ENCODE measurements at regions not wholly inside any gene's neighbourhood (a gene's known extent, or its start where the extent isn't known, plus 50 kb on each side); places are given as distances from the start of the nearest gene placed in this dataset.

DNA sequence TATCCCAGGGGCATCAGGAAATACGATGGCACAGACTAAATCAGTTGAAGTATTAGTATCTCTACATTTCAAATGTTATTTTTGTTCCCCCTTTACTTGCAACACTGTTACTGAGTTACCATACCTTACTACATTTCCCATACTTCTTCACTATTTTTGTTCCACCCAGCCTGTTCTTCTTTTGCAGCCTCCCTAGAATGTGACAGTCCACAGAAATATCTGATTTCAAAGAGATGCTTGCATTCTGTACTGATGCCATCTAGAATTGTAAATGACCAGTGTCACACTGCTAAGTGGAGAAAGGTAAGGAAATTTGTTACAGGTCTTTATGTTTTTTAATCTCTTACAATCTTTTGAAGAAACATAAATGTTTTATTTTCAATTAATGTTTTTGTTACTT lies 279.9 kb downstream of the CCER1 start:
- TF ChIP-seq POLR2AphosphoS5 (IDR thresholded peaks at IDR 0.05; ENCODE audit: insufficient read depth, low read depth, low read length) (no peak), EZH2 (IDR thresholded peaks at IDR 0.05; ENCODE audit: borderline replicate concordance, low read depth, low read length, severe bottlenecking) (no peak), JUN (IDR thresholded peaks at IDR 0.05; ENCODE audit: borderline replicate concordance, insufficient read depth, insufficient read length, low read depth) (no peak), POLR2A (IDR thresholded peaks at IDR 0.05; ENCODE audit: low read depth, low read length) (no peak), GATA2 (IDR thresholded peaks at IDR 0.05; ENCODE audit: insufficient read depth, insufficient read length, low read depth, low read length) (no peak)
- TF ChIP-seq, protein P1, sequence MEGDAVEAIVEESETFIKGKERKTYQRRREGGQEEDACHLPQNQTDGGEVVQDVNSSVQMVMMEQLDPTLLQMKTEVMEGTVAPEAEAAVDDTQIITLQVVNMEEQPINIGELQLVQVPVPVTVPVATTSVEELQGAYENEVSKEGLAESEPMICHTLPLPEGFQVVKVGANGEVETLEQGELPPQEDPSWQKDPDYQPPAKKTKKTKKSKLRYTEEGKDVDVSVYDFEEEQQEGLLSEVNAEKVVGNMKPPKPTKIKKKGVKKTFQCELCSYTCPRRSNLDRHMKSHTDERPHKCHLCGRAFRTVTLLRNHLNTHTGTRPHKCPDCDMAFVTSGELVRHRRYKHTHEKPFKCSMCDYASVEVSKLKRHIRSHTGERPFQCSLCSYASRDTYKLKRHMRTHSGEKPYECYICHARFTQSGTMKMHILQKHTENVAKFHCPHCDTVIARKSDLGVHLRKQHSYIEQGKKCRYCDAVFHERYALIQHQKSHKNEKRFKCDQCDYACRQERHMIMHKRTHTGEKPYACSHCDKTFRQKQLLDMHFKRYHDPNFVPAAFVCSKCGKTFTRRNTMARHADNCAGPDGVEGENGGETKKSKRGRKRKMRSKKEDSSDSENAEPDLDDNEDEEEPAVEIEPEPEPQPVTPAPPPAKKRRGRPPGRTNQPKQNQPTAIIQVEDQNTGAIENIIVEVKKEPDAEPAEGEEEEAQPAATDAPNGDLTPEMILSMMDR (IDR thresholded peaks at IDR 0.05; ENCODE audit: extremely low read depth in 1 of 2, insufficient read depth in 1 of 2, low read depth in 1 of 2, low read length in 2 of 2): no peak
- TF ChIP-seq, protein P2, sequence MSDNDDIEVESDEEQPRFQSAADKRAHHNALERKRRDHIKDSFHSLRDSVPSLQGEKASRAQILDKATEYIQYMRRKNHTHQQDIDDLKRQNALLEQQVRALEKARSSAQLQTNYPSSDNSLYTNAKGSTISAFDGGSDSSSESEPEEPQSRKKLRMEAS (IDR thresholded peaks at IDR 0.05; ENCODE audit: insufficient read depth, insufficient read length): no peak
